ENCODE measurements at regions not wholly inside any gene's neighbourhood (a gene's known extent, or its start where the extent isn't known, plus 50 kb on each side); places are given as distances from the start of the nearest gene placed in this dataset.

DNA sequence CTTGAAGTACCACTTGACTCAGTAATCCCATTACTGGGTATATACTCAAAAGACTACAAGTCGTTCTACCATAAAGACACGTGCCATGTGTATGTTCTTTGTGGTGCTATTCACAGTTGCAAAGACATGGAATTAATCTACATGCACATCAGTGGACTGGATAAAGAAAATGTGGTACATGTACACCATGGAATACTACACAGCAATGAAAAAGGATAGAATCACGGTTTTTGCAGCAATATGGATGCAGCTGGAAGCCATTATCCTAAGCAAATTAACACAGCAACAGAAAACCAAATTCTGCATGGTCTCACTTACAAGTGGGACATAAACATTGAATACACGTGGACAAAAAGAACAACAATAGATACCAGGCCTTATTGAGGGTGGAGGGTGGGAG is 583.4 kb upstream of the CELF2 start:
- DNase-seq (ENCODE audit: low read depth in 2 of 2): no peak

DNA sequence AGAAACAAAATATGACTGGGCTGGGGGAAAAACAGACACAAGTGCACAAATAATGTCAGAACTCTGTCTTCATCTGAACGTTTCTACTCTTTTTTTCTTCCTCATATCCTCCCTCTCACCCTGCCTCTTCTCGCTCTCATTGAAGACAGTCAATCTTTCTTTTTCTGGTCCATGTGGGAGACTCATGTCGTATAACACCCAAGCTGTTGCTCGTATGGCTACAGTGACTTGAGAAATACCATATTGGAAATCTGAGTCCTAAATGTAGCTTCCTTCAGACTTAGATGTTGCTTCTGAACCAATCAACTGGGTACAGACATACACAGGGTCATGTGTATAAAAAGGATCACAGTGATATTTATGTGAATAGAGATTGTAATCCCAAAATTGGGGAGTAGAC is 579.8 kb upstream of the CELF2 start:
- no peak for DNase-seq (ENCODE audit: low read depth in 2 of 2)

DNA sequence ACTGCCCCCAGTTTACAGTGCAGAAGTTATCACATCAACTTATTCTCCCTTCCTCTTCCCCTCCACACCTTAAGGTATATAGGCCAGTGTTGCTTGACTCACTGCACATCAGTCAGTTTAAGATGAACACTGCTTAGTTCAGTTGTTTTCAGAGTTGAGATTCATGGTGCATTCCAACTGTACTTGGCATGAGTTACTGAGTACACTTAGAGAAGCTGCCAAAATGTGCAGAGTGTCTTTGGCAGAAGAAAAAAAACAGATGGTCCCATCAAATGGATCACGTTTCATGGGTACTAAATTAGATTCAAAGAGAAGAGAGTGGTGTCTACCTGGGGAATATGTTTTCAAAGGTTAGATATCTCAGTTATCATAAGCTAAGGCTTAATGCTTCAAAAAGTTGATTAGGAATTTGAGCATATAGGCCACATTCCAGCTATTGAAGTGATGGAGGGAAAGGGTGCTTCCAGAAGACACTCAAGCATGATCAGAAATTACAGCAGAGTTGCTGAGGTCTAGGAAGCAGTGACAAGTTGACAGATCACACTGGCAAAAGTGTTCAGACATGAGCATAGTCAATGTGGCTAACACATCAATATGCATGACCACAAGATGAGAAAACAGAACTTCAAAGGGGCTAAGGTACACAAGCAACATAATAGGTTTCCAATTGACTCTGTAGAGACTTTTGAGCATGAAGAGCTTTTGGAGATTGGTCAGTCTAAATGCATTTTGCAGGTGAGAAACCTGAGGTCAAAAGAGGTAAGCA is 579.2 kb upstream of the CELF2 start:
- no peak for DNase-seq (ENCODE audit: low read depth in 2 of 2)

DNA sequence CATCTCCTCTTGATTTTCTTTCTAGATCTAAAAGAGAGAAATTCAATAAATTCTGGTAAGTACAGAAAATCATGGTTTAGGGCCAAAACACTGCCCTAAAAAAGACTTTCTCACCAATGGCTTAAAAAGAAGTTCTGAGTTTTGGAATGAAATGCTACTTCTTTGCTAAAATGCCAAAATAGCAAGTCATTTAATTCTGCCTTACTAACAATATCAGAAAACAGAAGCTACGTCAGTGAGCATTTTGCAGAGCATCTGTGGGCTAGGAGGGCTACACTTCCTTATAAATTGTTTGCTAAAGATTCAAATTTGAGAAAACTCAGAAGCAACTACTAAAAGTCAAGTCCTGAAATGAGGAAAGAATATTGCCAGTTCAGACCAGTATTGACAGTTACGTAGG is 560.8 kb upstream of the CELF2 start:
- DNase-seq (ENCODE audit: low read depth in 2 of 2): no peak

DNA sequence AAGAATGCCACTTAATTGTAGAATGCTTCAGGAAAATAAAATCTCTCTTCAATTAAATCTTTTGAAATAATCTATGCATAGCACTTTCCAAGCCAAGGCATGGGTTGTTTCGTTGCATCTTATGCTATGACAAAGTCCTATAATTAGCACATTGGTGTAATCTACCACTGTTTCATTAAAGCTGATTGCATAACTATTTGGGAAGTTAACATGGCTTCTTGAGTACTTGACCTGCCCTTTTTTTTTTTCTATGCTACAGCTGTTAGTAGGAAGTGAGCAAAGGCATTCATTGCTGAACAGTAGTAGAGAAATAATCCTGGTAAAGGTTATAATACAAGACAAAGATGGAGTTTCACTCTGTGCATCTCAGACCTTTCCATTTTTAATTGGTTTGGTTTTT is 557.2 kb upstream of the CELF2 start:
- DNase-seq (ENCODE audit: low read depth in 2 of 2): no peak

DNA sequence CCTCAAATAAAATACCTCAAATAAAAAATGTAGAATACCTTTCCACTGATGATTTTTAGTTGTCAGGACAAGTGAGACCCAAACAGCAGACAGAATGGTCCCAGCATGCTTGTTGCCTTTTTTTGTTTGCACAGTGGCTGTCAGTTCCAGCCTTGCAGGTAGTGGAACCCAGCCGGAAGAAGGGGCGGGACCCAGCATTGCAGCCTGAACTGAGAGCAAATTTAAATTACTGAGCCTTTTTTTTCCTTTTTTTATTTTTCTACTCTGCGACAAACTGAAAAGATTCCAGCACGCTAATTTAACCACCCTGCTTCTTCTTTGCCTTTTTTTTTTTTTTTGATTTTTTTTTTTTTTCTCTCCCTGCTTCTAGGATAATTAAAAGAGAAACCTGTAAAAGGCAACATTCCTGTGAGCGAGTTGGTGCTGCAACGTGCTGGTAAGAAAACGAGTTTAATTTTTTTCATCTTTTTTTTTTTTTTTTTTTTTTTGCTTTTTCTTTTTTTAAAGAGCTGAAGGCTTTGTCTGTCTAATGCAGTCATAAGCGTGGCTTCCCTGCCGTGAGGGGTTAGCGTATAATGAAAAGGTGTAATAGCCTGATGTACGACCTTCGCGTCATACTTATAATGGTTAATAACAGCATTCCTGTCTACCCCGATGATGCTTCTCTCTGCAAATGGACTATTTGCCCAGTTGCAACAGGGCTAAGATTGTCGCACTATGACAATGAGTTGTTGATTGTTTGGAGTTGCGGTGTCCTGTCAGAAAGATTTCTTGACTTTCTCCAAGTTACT is 555.3 kb upstream of the CELF2 start:
- DNase-seq (ENCODE audit: low read depth in 2 of 2): no peak

DNA sequence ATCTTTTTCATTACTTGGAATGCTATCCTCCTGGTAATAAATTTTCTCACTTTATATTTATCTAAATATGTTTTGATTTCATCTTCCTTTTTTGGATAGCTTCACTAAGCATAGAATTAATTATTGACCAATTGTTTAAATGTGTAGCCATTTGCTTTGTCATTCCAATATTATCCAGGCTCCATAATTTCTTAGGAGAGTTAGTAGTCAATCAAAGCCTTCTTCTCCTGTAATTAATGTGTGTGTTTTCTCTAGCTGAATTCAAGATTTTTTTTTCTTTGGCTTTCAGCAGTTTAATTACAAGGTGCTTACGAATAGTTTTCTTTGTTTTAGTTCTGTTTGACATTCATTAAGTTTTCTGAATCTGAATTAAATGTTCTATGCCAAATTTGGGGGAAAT is 545.9 kb upstream of the CELF2 start:
- no peak for DNase-seq (ENCODE audit: low read depth in 2 of 2)

DNA sequence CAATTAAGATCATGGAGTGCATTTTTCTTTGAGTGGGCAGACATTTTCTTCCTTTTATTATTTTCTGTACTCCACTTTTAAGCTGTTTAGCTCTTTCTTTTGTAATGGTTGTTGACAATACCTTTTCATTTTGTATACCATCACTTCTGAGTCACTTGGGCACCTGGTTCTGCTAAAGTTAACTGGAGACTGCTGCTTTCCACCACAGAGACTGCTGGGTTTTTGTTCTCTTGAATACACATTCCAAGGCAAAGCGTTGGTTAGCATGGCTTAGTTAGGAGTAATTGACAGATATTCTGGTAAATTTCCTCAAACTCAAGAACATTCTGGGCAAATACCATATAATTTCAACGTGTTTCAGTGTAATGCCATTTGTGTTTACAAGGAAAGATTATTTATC is 541.9 kb upstream of the CELF2 start:
- no peak for DNase-seq (ENCODE audit: low read depth in 2 of 2)

DNA sequence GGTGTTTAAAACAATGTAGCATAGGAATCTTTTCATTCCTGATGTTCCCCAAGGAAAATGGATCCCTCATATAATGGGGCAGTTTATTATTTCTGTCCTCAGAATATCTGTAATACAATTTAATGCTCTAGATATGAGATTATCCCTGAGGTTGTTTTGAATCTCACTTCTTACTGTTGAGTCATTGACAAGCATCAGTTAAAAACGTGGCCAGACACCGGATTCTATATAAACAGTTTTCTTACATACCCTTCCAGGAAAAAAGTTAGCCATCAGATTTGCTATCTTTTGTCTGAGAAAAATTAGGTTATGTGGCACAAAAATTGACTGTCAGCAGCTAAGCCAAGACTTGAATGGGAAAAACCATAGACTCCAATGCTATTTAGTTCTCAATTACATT is 539.8 kb upstream of the CELF2 start:
- DNase-seq (ENCODE audit: low read depth in 2 of 2): no peak

DNA sequence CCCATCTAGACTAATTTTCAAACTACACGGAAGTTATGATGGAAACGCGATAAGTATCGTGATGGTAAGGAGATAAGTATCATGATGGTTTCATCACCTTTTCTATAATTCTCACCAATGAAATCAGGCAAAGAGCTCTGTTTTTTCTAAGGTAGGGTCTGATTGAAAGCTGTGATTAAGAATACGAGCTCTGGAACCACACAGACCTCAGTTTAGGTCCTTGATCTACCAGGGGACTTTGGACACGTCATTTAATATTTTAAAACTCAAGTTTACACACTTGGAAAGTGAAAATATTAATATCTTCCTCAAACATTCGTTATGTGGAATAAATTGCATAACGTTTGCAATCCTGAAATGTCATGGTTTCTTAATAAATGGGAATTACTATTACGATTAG is 538.2 kb upstream of the CELF2 start:
- no peak for DNase-seq (ENCODE audit: low read depth in 2 of 2)

DNA sequence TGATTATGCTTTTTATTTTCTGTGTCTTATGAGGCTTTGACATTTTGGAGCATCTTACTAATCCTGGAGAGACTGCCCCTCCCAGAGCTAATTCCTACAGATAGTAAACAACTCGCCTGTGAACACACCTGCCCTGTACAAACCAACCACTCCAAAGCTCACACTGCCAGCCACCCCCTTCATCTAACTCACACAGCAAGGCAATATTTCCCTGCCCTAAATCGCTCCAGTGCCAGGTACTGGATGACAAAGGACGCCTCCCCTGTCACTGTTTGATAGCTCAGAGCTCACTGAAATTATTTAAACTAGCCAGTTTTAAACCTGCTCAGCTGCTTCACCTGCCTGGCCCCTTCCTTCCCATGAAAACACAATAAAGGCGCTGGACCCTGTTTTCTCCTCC is 535.1 kb upstream of the CELF2 start:
- DNase-seq (ENCODE audit: low read depth in 2 of 2): no peak

DNA sequence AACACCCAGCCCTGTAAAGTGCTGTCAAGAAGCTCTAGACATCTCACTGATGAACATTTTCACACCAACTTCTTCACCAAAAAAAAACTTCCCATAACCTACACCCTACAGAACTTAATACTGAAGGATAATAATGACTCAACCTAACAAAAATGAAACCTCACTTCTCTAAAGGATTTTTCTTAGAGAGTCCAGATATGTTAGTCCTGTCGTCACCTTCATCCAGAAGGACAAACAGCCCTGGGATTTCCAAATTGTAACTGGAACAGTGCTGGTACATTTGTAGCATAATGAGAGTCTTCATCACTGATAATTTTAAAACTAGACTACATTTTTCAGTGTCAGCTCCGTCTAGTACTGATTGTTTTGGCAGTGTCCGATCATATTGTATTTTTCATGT is 528.6 kb upstream of the CELF2 start:
- DNase-seq (ENCODE audit: low read depth in 2 of 2): no peak

DNA sequence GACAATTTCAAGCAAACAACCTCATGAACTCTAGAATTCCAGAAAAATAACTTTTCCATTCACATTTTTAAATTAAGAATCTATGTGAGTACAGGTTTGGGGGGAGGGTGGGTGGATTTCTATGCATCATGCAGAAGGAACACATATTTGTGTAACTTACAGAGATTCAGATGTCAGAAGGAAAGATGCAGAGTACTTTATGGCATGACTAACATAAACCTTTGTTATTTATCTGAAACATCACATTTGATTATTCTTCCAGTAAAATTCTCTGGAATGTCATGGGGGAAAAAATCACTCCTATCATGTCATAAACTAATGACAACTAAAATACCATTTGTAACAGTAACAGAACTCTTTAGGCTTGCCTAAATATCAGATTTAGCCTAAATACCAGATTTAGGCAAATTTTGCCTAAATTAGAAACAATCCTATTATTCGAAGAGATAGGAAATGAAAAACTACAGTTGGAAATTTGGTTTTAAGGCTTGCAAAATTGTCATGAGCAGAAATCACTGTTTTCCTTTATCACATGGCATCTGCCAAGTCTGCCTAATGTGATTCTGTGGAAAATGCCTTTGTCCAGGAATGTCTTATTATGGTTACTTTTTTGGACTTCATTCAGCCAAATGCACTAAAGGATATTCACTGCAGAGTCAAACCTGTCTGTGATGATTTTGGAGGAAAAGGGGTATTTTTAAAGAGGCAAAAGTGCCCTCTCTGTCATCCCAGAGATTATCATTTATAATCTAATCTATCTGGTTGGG is 527.7 kb upstream of the CELF2 start:
- no peak for DNase-seq (ENCODE audit: low read depth in 2 of 2)

DNA sequence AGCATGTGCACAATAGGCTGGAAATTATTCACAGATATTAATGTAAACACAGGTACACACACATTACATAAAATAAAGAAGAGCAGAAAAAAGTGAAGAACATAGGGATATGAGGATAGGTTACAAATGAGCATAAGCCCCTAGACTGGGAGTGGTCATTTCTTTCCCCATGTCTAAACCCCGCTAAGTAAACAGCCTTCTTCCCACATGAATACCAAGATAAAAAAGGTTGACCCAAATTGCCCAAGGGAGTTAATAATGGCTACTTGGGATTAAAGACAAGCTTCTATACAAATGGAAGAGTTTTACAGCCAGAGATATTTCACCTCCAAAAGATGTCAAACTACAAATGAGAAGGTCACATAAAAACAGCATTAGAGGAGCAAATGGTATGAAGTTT is 527.1 kb upstream of the CELF2 start:
- DNase-seq (ENCODE audit: low read depth in 2 of 2): no peak

DNA sequence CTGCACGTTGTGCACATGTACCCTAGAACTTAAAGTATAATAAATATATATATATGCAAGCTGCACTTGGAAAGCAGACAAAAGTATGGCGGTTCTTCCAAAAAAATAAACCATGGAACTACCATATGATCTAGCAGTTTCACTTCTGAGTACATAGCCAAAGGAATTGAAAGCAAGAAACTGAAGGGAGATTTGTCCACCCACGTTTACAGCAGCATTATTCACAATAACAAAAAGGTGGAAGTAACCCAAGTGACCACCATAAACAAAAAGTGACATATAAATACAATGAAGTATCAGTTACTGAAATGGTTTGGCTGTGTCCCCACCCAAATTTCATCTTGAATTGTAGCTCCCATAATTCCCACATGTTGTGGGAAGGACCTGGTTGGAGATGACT is 525.3 kb upstream of the CELF2 start:
- DNase-seq (ENCODE audit: low read depth in 2 of 2): no peak

DNA sequence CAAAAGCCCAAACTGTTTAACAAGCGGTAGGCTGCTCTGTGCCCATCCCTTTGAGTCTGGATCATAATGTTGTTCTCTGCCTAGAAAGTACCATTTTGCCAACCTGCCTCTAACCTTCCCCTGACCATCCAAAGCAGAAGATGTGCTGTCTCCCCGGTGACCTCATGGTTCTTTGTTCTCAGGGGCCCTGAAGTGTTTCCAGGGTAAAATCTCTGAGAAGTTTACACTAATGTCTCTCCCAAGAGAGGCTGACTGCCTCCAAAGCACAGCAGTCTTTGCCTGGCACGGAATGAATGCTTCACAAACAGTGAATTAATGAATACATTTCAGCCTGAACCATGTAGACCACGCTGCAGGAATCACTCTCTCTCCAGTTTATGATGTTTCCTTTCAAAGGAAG is 523.8 kb upstream of the CELF2 start:
- DNase-seq (ENCODE audit: low read depth in 2 of 2): no peak

DNA sequence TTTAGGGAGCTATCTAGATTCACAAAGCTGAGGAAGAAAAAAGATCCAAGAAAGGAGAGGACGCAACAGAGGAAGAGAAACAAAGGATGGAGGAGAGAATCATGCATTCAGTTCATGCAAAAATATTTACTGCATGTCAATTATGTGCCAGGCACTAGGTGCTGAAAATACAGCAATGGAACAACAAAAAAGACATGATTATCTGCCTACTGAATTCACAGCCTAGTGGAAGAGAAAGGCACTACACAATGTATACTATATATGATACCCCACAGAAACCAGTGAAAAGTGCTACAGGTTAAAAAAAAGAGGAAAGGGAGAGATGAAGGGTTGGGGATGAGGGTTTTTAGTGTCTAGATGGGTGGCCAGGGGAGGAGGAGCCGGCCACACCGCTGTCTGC is 520.4 kb upstream of the CELF2 start:
- no peak for DNase-seq (ENCODE audit: low read depth in 2 of 2)

DNA sequence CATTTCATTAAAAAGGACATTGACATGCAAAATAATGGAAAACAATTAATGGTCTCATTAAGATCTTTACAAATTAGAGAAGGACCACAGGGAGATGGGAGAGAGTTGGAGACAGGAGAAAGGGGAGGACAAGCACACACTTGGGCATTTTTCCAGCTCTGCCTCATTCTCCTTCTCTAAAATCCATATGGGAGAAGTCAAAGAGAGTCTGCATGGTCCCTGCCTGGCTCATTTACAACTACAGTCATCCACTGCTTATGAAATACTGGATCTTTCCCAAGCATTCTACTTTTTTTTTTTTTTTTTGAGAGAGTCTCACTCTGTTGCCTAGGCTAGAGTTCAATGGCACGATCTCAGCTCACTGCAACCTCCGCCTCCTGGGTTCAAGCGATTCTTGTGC is 518.9 kb upstream of the CELF2 start:
- no peak for DNase-seq (ENCODE audit: low read depth in 2 of 2)

DNA sequence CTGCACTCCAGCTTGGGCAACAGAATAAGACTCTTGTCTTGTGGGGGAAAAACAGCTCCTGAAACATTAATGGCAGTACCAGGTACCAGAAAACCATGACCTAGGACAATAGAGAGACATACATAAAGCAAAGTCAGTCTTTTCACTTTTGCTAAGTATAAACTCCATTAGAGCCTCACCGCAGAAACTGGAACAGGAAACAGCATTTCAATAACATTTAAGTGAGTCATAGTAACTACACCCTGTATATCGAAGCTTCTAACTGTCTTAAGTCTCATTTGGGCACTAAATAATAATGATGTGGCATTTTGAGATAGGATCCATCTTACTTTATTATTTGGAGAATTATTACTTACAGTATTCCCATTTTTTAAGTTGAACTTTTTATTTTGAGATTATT is 517.8 kb upstream of the CELF2 start:
- DNase-seq (ENCODE audit: low read depth in 2 of 2): no peak

DNA sequence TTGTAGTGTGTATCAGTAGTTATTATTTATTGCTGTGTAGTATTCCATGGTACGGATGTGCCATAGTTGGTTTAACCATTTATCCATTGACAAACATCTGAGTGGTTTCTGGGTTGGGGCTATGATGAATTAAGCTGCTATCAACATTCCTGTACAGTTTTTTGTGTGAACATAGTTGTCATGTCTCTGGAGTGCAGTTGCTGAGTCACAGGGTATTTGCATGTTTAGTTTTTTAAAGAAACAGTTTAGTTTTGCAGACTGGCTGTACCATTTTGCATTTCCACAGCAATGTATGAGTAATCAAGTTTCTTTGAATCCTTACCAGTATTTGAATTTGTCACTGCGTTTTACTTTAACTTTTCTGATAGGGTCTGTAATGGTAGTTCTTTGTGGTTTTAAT is 516.7 kb upstream of the CELF2 start:
- DNase-seq (ENCODE audit: low read depth in 2 of 2): no peak

DNA sequence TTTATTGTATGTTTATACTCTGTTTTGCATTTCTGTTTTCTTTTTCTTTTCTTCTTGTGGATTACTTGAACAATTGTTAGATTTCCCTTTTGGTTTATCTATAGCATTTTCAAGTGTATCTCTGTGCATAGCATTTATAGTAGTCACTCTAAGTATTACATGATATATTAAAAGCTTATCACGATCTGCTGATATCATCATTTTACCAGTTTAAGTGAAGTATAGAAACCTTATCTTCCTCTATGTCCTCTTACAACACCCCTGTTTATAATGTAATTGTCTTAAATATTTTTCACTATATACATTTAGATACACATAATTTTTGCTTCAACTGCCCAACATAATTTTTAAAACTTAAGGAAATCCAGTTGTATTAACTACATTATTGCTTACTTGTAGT is 513.9 kb upstream of the CELF2 start:
- DNase-seq (ENCODE audit: low read depth in 2 of 2): no peak

DNA sequence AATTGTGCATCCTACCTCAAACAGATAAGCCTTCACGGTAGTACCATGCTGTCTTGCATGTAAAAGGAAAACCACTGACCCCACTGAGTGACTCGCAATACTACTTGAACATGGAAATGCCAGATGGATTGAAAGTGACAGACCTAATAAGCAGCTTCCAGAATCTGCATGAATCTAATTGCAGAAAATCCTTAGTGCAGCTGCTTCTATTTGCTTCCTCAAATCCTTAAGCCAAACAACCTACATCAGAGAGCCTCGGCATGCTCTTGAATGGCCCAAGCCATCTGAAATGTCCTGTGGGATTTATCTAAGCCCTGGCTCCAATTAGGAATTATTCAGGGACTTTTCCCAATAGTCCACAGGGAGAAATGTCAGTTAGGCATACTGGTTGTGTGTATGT is 509.5 kb upstream of the CELF2 start:
- DNase-seq (ENCODE audit: low read depth in 2 of 2): no peak

DNA sequence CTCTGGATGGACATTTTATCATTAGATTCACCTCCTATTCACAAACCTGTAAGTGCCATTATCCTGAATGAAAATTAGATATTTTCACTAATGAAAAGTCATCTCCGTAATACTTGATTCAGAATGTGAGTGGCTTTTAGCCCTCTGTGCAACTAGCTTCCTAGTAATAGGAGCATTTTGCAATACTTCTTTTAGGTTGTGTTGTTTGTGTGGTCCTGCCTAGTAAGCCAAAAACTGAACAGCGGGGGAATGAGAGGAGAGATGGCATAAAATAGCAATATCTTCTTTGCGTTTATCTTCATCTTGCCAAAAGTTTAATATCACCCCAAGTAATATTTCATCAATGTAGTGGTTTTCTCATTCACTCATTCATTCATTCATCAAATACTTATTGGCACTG is 507.5 kb upstream of the CELF2 start:
- no peak for DNase-seq (ENCODE audit: low read depth in 2 of 2)
